Sigmoid colon (tissue), 4 donors: ENCODE measurements at regions not wholly inside any gene's neighbourhood (a gene's known extent, or its start where the extent isn't known, plus 50 kb on each side); places are given as distances from the start of the nearest gene placed in this dataset.

Experiments used
- EP300 ChIP-seq, 4 donors: sonication (generic); formaldehyde crosslinking; IDR thresholded peaks; one replicate each; pipeline ENCODE4 v1.6.1; 2017; ENCODE audit warnings: antibody characterized with exemption in 4 of 4
- POLR2A ChIP-seq, 2 donors: fragments of 450-650 bp; IDR thresholded peaks; one replicate each; pipeline ENCODE4 v1.6.1; 2016; ENCODE audit warnings: antibody characterized with exemption in 2 of 2, mild to moderate bottlenecking in 2 of 2, moderate library complexity in 2 of 2
- TF ChIP-seq, protein P1 (sequence below), 4 experiments: fragments of 450-650 bp in 3 of 4; fragments of 200-600 bp in 1 of 4; IDR thresholded peaks; one replicate each; pipeline ENCODE4 v1.5.1; 2016 to 2019; ENCODE audit warnings: antibody characterized with exemption in 4 of 4, mild to moderate bottlenecking in 3 of 4, moderate library complexity in 2 of 4

DNA sequence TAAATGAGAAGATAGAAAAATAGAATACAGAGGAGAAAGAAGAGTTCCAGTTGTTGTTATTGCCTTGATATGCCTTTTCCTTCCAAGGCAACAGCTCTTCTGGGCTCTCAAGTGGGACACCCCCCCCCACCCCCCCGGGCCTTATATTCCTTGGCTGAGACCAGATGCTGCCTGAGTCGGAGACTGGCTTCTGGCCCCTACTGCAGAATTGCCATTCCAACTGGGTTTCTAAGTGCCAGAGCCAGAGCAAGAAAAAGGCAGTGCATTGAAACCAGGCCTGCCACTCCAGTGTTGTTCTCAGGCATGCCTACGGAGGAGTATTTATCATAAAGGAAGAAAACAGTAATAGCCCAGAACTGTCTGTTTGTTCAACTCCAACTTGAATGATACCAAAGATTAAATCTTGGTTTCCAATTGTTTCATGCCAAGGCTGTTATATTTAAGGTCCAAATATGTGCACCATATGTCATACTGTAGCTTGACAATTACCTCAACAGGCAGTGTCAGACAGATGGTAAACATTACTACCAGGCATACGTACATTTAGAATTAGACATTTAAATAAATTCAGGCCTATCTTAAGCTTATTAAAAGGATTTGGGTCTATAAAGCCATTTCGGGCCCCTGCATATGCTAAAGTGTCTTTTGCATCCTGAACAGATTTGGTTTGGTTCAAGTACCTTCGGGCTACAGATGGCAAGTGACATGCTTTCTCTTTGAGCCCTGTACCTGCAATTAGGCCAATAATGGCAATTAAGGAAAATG lies 209.9 kb upstream of the SEMA6D start:
- TF ChIP-seq POLR2A (IDR thresholded peaks at IDR 0.05) (no peak), EP300 (IDR thresholded peaks at IDR 0.05) (no peak)
- TF ChIP-seq, protein P1, sequence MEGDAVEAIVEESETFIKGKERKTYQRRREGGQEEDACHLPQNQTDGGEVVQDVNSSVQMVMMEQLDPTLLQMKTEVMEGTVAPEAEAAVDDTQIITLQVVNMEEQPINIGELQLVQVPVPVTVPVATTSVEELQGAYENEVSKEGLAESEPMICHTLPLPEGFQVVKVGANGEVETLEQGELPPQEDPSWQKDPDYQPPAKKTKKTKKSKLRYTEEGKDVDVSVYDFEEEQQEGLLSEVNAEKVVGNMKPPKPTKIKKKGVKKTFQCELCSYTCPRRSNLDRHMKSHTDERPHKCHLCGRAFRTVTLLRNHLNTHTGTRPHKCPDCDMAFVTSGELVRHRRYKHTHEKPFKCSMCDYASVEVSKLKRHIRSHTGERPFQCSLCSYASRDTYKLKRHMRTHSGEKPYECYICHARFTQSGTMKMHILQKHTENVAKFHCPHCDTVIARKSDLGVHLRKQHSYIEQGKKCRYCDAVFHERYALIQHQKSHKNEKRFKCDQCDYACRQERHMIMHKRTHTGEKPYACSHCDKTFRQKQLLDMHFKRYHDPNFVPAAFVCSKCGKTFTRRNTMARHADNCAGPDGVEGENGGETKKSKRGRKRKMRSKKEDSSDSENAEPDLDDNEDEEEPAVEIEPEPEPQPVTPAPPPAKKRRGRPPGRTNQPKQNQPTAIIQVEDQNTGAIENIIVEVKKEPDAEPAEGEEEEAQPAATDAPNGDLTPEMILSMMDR (IDR thresholded peaks at IDR 0.05): no peak
